MCF 10A (cell line): ENCODE measurements at regions not wholly inside any gene's neighbourhood (a gene's known extent, or its start where the extent isn't known, plus 50 kb on each side); places are given as distances from the start of the nearest gene placed in this dataset.

Experiments
- BruUV-seq: library from RNA; stranded (reverse); fragments of 400-500 nt; replicated peaks from 2 replicates; lab custom pipeline; 2021; lab: Mats Ljungman, UMichigan
- CTCF ChIA-PET: fragments of 300-600 bp; sonication (Branson Sonifier 250); formaldehyde crosslinking; extraction: SDS; loops from one replicate; lab custom pipeline; 2021; ENCODE audit warnings: antibody characterized with exemption, inconsistent platforms; lab: Yijun Ruan, JAX
- POLR2A ChIA-PET: fragments of 300-600, 350-650 bp; sonication (Branson Sonifier 250); formaldehyde crosslinking; extraction: SDS; loops from one replicate; lab custom pipeline; 2020; ENCODE audit warnings: antibody characterized with exemption, inconsistent platforms; lab: Yijun Ruan, JAX
- DNase-seq: peaks from one replicate; pipeline ENCODE4 v3.0.0-alpha.2; 2018; ENCODE audit not compliant: unreplicated experiment
- H3K27ac Mint-ChIP-seq: one replicate; pipeline ENCODE4 v1.8.0; 2022; ENCODE audit warnings: mild to moderate bottlenecking, low read depth, mixed read lengths; ENCODE audit not compliant: unreplicated experiment
- H3K27me3 Mint-ChIP-seq: one replicate; pipeline ENCODE4 v1.8.0; 2022; ENCODE audit warnings: mixed read lengths; ENCODE audit not compliant: insufficient read depth, unreplicated experiment
- H3K36me3 Mint-ChIP-seq: one replicate; pipeline ENCODE4 v1.8.0; 2022; ENCODE audit warnings: mild to moderate bottlenecking, moderate library complexity, mixed read lengths; ENCODE audit not compliant: insufficient read depth, unreplicated experiment
- H3K4me1 Mint-ChIP-seq: one replicate; pipeline ENCODE4 v1.8.0; 2022; ENCODE audit warnings: mixed read lengths; ENCODE audit not compliant: insufficient read depth, unreplicated experiment
- H3K4me3 Mint-ChIP-seq: one replicate; pipeline ENCODE4 v1.8.0; 2022; ENCODE audit warnings: mild to moderate bottlenecking, moderate library complexity, mixed read lengths; ENCODE audit not compliant: unreplicated experiment
- H3K9me3 Mint-ChIP-seq: one replicate; pipeline ENCODE4 v1.8.0; 2022; ENCODE audit warnings: mixed read lengths; ENCODE audit not compliant: unreplicated experiment
- intact Hi-C: fragments of 100-400 bp; cut with micrococcal nuclease; formaldehyde crosslinking; loops from 2 replicates; pipeline ENCODE4 v1.14.1; 2022
- TF ChIP-seq, protein P1 (sequence below): fragments of 200-600 bp; IDR thresholded peaks from one replicate; pipeline ENCODE4 v1.8.0; 2022; ENCODE audit warnings: antibody characterized with exemption, mild to moderate bottlenecking; ENCODE audit not compliant: unreplicated experiment

DNA sequence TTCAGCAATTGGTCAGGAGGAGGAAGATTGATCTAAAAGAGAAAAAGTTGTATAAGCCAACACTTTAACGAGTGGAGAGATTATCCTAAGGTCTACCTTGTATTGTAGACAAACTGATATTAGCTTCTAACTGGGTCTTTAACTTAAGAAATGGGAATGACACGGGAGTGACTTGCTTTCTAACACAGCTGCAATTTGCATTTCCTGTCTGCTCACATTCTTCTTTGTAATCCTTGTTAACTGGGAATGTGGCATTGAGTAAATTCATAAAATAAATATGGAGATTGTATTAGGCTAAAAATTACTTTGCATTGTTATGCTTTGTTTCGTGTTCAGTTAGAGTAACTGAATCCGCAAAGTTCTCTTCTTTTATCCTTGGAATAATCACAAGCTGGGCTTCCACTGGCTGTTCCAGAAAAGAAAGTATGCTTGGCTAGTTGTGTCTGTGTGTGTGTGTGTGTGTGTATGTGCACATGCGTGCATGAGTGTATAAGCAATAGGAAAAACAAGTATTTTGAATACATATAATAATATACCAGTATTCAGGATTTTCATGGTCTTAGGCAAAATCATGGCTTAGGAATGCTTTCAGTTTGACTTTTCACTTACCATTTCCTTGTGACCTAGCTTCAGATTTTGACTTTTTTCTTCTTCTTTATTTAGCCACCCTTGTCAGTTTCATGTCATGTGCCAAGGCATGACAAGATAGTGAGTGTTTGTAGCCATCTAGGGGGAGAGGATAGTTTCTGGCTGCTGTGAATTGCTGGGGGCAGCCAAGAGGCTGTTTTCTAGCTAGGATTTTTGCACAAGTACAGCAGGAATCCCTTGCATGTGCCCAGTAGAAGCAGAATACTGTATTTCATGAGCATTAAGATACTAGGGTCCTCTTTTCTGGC lies 54.5 kb upstream of the FZD8 start:
- no peaks in the 10 kb centered on the region for H3K9me3 Mint-ChIP-seq
- H3K27me3 Mint-ChIP-seq: no peaks in the 10 kb centered on the region
- BruUV-seq: no TSS peak
- TF ChIP-seq, protein P1, sequence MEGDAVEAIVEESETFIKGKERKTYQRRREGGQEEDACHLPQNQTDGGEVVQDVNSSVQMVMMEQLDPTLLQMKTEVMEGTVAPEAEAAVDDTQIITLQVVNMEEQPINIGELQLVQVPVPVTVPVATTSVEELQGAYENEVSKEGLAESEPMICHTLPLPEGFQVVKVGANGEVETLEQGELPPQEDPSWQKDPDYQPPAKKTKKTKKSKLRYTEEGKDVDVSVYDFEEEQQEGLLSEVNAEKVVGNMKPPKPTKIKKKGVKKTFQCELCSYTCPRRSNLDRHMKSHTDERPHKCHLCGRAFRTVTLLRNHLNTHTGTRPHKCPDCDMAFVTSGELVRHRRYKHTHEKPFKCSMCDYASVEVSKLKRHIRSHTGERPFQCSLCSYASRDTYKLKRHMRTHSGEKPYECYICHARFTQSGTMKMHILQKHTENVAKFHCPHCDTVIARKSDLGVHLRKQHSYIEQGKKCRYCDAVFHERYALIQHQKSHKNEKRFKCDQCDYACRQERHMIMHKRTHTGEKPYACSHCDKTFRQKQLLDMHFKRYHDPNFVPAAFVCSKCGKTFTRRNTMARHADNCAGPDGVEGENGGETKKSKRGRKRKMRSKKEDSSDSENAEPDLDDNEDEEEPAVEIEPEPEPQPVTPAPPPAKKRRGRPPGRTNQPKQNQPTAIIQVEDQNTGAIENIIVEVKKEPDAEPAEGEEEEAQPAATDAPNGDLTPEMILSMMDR: no peak
- CTCF ChIA-PET: no interaction called here
- H3K4me1 Mint-ChIP-seq: no peaks in the 10 kb centered on the region
- intact Hi-C loops: no loop called here
- no peak overlapping the region for H3K27ac Mint-ChIP-seq
- H3K4me3 Mint-ChIP-seq: no peak overlapping the region
- no peak for DNase-seq
- POLR2A ChIA-PET: no interaction called here
- H3K36me3 Mint-ChIP-seq: no peaks in the 10 kb centered on the region

DNA sequence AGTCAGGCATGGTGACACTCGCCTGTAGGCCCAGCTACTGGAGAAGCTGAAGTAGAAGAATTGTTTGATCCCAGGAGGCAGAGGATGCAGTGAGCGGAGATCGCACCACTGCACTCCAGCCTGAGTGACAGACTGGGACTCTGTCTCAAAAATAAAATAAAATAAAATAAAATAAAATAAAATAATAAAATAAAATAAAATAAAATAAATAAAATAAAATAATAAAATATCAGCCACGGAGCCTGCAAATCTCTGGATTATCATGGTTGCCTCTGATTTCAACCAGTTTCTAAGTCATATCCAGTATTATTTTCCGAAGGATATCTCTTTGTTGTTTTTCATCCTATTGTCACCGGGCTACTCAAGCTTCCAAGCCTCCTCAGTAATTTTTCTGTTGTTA lies 51.7 kb upstream of the FZD8 start:
- Mint-ChIP-seq H3K4me1 (no peaks in the 10 kb centered on the region), H3K4me3 (no peak overlapping the region), H3K36me3 (no peaks in the 10 kb centered on the region), H3K9me3 (no peaks in the 10 kb centered on the region), H3K27me3 (no peaks in the 10 kb centered on the region), H3K27ac (no peak overlapping the region)
- intact Hi-C loops: no loop called here
- TF ChIP-seq, protein P1: no peak
- ChIA-PET POLR2A (no interaction called here), CTCF (no interaction called here)
- no peak for DNase-seq
- no TSS peak for BruUV-seq
